Lower leg skin (tissue), 3 donors: ENCODE measurements at regions not wholly inside any gene's neighbourhood (a gene's known extent, or its start where the extent isn't known, plus 50 kb on each side); places are given as distances from the start of the nearest gene placed in this dataset.

Experiments used
- POLR2A ChIP-seq, 2 donors: fragments of 450-650 bp; IDR thresholded peaks; one replicate each; pipeline ENCODE4 v1.6.1; 2016 to 2017; ENCODE audit warnings: antibody characterized with exemption in 2 of 2, mild to moderate bottlenecking in 1 of 2, moderate library complexity in 1 of 2
- TF ChIP-seq, protein P1 (sequence below), 3 donors: fragments of 450-650 bp; IDR thresholded peaks; one replicate each; pipeline ENCODE4 v1.5.1; 2016; ENCODE audit warnings: antibody characterized with exemption in 3 of 3, mild to moderate bottlenecking in 3 of 3, moderate library complexity in 2 of 3

- no peak for TF ChIP-seq POLR2A (IDR thresholded peaks at IDR 0.05)
- TF ChIP-seq, protein P1, sequence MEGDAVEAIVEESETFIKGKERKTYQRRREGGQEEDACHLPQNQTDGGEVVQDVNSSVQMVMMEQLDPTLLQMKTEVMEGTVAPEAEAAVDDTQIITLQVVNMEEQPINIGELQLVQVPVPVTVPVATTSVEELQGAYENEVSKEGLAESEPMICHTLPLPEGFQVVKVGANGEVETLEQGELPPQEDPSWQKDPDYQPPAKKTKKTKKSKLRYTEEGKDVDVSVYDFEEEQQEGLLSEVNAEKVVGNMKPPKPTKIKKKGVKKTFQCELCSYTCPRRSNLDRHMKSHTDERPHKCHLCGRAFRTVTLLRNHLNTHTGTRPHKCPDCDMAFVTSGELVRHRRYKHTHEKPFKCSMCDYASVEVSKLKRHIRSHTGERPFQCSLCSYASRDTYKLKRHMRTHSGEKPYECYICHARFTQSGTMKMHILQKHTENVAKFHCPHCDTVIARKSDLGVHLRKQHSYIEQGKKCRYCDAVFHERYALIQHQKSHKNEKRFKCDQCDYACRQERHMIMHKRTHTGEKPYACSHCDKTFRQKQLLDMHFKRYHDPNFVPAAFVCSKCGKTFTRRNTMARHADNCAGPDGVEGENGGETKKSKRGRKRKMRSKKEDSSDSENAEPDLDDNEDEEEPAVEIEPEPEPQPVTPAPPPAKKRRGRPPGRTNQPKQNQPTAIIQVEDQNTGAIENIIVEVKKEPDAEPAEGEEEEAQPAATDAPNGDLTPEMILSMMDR (IDR thresholded peaks at IDR 0.05) = no peak
These were observed 1137.4 kb upstream of the FAM98A start for GRCh38 chr2:34736482-34736881.
